AG20443 (cell line): ENCODE measurements at regions not wholly inside any gene's neighbourhood (a gene's known extent, or its start where the extent isn't known, plus 50 kb on each side); places are given as distances from the start of the nearest gene placed in this dataset.
A peak's percentile ranks its signal among the peaks of the same experiment; 100 is the strongest.
"Not testable (repeated sequence)": the region's sequence is repeated elsewhere in the genome, so short reads cannot be mapped to it uniquely, and the experiment has no call there.

Experiments
- DNase-seq: peaks from one replicate; pipeline ENCODE4 v3.0.0; 2012; ENCODE audit warnings: low spot score, mixed read lengths

- DNase-seq = no peak
Observed at GRCh38 chrX:45591650-45592049, 391.0 kb upstream of the DIPK2B start.

GRCh38 chrX:45584717-45585116 lies 384.0 kb upstream of the DIPK2B start:
- no peak for DNase-seq

GRCh38 chrX:45577361-45577760 lies 376.7 kb upstream of the DIPK2B start:
- no peak for DNase-seq

- DNase-seq = no peak
Observed at GRCh38 chrX:45571453-45571852, 370.8 kb upstream of the DIPK2B start.

DNA sequence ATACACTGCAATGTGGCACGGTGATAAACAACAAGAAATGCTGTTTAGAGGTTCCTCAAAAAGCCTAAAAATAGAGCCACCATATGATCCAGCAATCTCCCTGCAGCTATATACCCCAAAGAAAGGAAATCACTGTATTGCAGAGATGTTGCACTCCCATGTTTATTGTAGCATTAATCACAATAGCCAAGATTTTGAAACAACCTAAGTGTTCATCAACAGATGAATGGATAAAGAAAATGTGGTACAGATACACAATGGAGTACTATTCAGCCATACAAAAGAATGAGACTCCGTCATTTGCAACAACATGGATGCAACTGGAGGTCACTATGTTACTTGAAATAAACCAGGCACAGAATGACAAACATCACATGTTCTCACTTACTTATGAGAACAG lies 365.8 kb upstream of the DIPK2B start:
- no peak for DNase-seq

DNA sequence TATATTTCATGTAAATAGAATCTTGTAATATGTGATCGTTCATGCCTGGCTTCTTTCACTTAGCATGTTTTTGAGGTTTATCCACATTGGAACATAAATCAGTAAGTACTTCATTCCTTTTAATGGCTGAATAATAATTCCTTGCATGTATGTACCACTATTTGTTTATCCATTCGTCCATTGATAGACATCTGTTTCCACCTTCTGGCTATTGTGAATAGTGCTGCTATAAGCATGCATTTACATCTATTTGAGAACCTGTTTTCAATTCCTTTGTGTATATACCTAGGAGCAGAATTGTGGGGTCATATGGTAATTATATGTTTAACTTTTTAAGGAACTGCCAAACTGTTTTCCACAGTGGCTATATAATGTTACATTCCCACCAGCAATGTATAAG lies 356.7 kb upstream of the DIPK2B start:
- DNase-seq = no peak

GRCh38 chrX:45554736-45555135 lies 354.1 kb upstream of the DIPK2B start:
- no peak for DNase-seq

DNA sequence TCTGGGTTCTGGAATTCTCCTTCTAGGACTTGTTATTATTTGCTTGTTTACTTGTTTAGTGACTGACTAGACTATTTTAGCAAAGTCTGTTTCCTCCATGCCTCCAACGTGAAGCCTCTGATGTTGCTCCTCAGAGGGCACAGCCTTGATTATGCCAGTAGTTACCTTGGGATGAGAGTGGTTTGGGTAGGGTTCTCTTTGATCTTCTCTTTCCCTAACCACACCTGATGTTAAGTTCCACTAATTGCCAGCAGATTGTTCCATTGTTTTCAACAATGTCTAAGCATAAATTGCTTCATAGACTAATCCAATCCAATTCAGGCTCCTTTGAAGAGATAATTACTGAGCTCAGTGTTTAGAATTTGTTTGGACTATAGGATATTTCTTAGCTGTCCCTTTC lies 352.7 kb upstream of the DIPK2B start:
- no peak for DNase-seq

DNA sequence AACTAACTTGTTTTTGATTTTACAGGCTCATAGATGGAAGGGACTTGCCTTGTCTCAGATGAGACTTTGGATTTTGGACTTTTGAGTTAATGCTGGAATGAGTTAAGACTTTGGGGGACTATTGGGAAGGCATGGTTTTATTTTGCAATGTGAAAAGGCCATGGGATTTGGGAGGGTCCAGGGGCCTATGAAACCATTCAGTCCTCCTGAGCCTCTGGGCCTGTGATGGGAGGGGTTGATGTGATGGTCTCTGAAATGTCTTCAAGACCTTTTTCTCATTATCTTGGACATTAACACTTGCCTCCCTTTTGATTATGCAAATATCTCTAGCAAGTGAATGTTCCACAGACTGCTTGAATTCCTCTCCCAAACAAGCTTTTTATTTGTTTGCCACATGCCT lies 346.0 kb upstream of the DIPK2B start:
- not testable (repeated sequence) for DNase-seq

DNA sequence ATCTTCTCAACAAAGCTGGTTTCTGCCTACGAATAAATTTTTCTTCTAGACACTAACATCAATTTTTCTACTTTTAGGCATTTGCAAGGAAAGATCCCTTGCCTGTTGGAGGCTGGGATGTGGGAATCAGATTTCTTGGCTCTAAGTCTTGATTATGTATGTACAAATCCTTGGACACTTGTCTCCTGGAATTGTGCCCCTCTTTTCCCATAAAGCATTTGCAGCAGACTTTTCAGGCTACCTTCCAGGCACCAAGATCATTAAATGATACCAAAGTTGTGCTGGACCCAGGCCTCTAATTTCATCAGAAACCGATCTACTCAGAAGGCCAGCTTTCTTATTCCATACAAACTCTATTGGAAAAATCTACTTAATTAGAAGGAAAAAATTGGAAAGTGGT lies 339.5 kb upstream of the DIPK2B start:
- DNase-seq = no peak

GRCh38 chrX:45537936-45538335 lies 337.3 kb upstream of the DIPK2B start:
- DNase-seq = no peak

DNA sequence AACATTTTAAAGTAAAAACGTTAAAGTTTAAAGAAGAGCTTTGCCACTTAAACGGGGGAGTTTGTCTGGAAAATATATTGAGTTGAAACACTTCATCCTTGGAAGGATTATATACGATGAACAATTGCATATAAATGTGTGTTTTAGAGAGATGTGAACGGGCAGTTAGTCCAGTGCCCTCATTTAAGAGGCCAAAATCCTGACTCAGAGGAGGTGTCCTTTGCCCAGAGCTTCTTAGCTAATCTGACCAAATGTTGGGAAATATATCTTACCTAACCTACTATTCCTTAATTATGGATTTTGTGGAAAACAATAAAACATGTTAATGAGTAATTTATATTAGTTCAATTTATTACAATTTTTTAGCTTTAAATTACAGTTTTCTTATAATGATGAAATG lies 327.2 kb upstream of the DIPK2B start:
- peak; percentile 9 for DNase-seq

DNA sequence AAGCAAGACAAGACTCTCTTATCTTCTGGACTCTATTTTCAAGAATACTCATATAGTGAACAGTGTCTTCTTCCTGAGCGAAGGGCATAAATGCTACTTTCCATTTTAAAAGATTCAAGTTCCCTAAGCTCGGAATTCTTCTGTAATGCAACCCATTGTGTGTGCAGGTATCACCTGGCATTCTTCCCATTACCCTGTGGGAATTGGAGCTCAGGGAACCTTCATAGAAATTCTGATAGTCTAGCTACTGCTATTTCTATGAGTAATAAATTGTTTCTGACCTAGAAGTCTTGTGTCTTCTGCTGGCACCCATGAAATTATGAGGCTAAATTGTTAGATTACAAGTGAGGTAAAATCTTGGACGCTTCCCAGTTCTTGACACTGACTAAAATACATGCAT lies 324.1 kb upstream of the DIPK2B start:
- DNase-seq = no peak

DNA sequence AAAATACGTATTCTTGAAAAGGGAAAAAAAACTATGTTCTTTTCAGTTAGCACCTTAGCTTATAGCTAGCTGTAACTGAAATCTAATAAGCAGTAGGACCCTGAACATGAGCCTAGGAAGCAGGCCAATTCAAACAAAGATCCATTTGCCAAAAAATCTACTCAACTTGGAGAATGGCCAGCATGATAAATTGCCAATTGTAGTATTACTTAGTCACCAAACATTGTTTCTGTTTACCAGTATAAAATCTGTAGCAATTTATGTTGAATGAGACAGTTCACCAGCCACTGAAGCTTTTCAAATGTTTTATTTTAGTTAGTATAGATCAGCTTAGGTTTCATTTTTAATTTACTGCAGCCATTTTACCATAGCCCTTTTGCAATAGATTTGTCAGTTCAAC lies 323.6 kb upstream of the DIPK2B start:
- DNase-seq = no peak

DNA sequence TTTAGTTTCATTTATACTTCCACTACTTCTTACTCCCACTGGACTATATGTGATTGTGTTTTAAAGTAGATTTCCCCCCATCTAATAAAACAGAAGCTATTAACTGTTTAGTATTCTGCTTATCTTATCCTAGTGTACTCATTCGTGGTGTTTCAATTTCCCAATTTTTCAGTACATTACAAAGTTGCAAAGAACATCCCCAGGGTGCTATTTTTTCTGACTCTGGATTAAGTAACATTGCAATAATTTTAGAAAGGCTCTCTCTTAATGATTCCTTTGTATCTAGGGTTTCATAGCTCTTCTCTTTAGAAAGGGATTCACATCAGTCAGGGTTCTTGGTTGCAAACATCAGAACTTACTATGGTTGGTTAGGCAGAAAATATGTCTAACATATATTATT lies 317.9 kb upstream of the DIPK2B start:
- no peak for DNase-seq

GRCh38 chrX:45517090-45517973 lies 316.7 kb upstream of the DIPK2B start:
- peak; percentile 23 for DNase-seq

GRCh38 chrX:45515262-45516215 lies 314.9 kb upstream of the DIPK2B start:
- DNase-seq = peak; percentile 63

GRCh38 chrX:45513042-45513441 lies 312.4 kb upstream of the DIPK2B start:
- DNase-seq = no peak

DNA sequence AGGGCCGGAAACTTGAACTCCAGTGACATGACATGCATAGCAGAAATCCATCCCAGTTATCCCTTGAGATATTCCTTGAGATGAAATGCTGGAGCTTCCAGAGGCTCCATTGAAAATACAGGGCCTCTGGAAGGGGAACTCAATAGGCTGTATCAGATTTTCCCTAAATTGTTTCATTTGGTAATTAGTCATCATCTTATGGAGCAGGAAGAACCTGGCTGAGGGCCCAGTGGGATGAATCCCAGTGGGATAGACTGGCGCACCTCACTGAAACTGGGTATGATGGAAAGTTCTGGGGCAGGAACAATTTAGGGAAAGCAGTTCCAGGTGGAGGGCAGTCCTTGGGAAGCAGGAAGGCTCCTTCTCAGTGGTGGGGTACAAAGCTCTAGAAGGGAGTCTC lies 307.8 kb upstream of the DIPK2B start:
- no peak for DNase-seq

DNA sequence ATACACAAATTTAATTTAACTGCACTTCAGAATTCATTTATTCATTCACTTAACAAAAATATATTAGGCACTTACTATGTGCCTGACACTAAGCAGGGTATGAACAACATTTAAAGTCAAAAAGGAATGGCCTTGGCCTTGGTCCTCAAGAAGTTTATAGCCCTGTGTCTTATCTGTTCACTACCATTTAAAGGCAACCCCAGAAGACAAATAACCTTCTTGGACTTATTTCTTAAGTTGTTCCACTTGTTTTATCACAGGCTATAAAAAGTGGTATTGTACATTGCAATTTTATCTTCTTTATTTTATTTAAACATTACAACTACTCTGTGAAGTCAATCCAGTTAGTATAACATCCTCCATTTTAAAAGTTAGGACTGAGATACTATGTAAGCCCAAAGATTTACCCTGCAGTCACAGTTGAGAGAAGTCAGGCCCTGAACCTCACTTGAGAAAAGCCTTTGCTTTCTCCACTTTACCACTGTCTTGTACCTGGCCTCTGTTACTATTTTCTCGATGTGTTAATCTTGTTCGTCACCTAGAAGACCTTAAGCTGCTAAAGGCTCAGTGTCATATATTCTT lies 305.6 kb upstream of the DIPK2B start:
- DNase-seq = no peak

DNA sequence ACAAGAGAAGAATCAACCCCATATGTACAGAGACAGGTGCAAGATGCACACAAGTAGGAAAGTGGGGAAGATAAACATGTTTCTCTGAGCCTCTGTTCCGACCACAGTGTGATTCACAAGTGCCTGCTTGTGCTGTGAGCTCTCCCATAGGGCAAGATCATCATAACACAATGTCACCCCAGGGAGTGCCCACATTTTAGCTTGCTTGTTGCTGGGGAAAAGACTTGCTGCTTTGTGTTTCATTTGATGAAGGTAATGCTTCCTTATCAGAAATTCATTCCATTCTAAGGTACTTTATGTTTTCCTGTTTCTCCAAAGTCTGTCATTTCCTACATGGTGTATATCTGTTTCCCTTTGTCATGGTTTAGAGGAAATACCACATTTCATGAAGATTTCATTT lies 304.5 kb upstream of the DIPK2B start:
- peak; percentile 7 for DNase-seq

- DNase-seq = not testable (repeated sequence)
Observed at GRCh38 chrX:45503787-45504362, 303.2 kb upstream of the DIPK2B start.
